HT-29 (cell line): ENCODE measurements at regions not wholly inside any gene's neighbourhood (a gene's known extent, or its start where the extent isn't known, plus 50 kb on each side); places are given as distances from the start of the nearest gene placed in this dataset.
"Not testable (repeated sequence)": the region's sequence is repeated elsewhere in the genome, so short reads cannot be mapped to it uniquely, and the experiment has no call there.

Experiments
- DNase-seq: peaks from one replicate; pipeline ENCODE4 v3.0.0-alpha.2; 2015; ENCODE audit warnings: low spot score

DNA sequence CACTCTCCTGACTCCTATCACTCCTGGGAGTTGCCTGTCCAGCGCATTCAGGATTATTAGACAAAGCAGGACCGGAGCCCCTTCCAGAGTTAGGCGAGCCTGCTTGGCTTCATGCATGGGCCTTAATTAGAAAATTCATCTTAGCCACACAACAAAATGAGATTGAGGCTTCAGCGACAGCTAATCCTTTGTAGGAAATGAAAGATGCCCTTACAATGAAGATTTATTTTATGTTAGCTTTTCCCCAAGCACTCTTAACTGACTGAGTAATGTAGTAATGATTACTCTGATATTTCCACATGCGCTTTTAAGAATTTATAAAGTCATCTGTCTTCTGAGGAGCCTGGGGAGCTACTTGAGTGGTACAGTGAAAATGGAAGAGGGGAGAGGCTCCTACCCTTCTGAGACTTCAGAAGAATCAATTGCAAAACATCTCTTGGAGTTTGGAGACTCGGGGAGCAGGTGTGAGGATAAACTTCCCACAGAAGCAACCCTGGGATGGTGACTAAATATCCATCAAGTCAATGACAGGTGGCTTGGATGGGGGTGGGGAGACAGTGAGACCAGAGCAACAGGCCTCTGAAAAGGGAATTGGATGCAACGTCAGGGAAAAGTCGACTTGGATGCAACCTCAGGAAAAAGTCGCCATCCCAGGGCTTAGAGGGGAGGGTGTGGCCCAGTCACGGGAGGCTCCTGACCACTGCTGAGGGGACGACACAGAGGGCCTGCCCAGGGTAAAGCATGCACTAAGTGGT is 434.5 kb upstream of the B3GAT1 start:
- no peak for DNase-seq

DNA sequence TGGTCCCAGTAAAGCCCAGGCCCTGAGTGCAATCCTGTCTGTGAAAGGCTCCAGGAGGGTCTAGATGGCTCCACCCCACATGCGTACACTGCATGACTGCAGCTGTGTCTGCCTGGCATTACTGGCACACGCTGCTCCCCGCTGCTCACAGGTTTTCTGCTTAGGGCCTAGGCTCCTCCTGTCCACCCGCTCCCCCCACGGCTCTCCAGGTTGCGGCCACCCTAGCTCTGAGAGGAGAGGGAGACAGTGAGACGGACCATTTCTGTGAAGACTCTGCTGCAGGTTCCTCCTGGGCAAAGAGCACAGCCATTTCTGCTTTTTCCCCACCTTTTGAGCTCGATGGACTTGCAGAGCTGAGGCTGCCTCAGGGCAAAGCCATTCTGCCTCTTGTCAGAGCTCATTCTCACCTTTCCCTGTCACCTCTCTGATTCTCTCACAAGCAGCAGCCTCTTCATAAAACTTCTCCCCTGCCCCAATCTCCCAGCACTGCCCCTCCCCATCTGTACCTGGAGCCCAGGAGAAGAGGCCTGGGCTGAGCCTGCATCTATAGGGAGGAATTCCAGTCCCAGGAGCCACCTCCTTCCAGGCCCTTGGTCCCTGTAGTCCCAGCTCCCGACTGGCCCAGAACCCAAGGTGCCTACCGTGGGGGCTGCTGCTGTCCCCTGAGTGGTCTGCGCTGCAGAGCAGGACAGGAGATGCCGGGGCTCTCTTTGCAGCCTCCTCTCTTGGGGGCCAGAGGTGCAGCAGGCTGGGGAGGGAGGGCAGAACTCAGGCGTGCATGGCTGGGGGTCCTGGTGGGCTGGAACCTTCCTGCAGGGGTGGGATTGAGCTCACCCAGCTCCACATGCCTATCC is 433.7 kb upstream of the B3GAT1 start:
- DNase-seq: no peak

DNA sequence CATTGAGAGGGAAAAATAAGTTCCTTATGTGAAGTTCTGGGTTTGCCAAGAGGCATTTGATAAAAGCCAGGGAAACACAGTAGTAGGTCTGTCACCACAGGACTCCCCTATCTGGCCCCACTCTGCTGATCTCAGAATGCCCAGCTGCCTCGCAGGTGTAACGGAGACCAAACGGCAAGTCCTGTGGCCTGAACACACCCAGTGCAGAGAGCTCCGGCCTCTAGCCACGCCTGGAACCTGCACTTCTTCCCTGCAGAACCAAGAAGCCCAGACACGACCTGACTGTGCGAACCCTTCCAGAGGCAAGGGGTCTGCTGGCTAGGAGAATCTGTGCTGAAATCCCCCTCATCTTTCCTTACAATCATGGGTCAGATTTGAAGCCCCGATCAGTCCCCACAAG is 432.8 kb upstream of the B3GAT1 start:
- no peak for DNase-seq

- no peak for DNase-seq
Observed at GRCh38 chr11:134843735-134844134, 431.7 kb upstream of the B3GAT1 start.

DNA sequence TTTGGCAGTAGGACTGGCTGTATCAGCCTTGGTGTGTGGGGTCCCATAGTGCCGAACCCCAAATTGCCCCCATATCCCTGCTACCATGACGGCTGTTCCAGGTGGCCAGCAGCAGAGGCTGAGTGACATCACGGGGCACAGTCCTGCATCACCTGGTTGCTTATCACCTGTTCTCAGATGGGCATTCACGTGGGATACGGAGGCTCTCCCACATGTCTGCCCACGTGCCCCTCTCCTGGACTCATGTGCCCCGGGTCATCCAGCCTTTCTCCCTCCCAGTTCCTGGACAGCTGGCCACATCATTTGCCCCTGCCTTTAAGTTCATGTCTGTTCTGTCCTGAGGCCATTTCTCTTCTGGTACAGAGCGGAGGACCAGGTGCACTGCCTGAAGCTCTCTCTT is 431.0 kb upstream of the B3GAT1 start:
- DNase-seq: no peak

GRCh38 chr11:134841972-134842371 is 429.9 kb upstream of the B3GAT1 start:
- no peak for DNase-seq

- DNase-seq: no peak
Observed at GRCh38 chr11:134841411-134841810, 429.4 kb upstream of the B3GAT1 start.

GRCh38 chr11:134840945-134841344 is 428.9 kb upstream of the B3GAT1 start:
- no peak for DNase-seq

DNA sequence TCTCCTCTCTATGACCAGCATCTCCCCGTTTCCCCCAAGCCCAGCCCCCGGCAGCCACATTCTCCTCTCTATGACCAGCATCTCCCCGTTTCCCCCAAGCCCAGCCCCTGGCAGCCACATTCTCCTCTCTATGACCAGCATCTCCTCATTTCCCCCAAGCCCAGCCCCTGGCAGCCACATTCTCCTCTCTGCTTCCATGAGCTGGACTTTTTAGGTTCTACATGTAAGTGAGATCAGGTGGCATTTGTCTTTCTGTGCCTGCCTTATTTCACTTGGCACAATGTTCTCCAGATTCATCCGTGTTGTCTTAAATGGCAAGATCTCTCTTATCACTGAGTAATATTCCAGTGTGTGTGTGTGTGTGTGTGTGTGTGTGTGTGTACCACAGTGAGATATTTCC is 428.1 kb upstream of the B3GAT1 start:
- DNase-seq: not testable (repeated sequence)

DNA sequence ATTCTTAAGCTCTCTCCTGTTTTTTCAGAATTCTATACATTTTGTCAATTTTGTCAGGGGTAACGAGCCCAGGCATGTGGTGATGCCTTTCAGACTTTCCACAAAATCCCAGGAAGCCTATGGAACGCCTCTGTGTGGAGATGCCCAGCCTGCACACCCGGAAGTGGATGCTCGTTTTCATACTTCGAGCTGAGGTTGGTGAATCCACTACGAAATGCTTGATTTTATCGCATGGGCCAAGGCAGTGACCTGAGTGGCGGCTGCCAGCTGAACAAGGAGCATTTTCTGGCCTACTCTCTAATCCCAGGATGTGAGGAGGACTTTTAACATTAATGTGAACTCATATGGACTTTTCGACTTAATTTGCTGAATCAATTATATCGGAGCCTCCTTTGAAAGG is 426.7 kb upstream of the B3GAT1 start:
- no peak for DNase-seq

GRCh38 chr11:134837887-134838232 is 425.8 kb upstream of the B3GAT1 start:
- DNase-seq: no peak

GRCh38 chr11:134837166-134837886 is 425.3 kb upstream of the B3GAT1 start:
- DNase-seq: no peak

GRCh38 chr11:134836561-134836960 is 424.5 kb upstream of the B3GAT1 start:
- no peak for DNase-seq

- no peak for DNase-seq
Observed at GRCh38 chr11:134835561-134835960, 423.5 kb upstream of the B3GAT1 start.

GRCh38 chr11:134830312-134830711 is 418.3 kb upstream of the B3GAT1 start:
- no peak for DNase-seq

GRCh38 chr11:134823970-134824369 is 411.9 kb upstream of the B3GAT1 start:
- no peak for DNase-seq

- DNase-seq: no peak
Observed at GRCh38 chr11:134822897-134823296, 410.9 kb upstream of the B3GAT1 start.

DNA sequence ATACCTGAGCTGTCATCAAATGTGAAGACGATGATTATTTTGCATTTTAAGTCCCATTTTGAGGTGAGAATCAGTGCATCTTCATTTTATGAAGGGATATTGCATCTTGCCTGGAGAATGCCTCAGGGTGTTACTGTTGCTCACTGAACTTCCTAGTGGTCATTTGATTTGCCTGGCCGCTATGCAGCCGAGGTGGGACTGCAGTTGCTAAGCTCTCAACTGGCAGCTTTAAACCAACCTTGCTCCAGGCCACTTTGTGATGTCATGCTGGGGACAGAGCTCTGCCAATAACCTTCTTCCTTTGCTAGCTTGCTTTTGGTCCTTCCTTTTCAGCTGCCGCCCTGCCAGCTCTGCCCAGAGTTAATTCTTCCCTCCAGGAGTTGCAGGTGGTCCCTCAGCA is 409.4 kb upstream of the B3GAT1 start:
- no peak for DNase-seq

DNA sequence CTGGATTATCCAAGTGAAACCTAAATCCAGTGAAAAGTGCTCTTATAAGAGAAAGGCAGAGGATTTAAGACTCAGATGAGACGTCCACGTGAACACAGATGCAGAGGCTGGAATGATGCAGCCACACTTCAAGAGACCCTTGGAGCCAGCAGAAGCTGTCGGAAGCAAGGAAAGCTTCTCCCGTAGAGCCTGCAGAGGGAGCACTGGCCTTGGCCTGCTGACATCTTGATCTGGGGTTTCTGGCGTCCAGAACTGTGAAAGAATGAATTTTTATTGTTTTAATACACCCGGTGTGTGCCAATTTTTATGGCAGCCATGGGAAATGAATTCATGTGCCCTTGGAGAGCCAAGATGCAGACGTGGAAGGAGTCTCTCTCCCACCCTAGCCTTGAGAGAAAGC is 407.0 kb upstream of the B3GAT1 start:
- no peak for DNase-seq

DNA sequence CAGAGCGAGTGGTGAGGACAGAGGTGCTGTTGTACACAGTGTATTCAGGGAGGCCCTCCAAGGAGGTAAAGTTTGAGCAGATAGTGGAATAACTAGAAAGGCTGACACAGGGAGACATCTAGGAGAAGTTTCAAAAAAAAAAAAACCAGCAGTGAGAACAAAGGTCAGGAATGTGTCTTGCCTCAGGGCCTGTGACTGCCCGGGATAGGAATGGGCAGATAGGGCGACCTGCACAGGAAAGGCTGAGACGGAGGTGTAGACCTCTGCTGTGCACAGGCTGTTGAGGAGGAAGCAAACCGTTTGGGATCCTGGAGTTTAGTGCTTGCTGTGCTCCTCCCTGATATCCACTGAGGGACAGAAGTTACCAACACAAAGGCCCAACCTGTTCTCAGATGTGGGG is 406.5 kb upstream of the B3GAT1 start:
- DNase-seq: no peak

- no peak for DNase-seq
Observed at GRCh38 chr11:134815404-134815803, 403.4 kb upstream of the B3GAT1 start.

DNA sequence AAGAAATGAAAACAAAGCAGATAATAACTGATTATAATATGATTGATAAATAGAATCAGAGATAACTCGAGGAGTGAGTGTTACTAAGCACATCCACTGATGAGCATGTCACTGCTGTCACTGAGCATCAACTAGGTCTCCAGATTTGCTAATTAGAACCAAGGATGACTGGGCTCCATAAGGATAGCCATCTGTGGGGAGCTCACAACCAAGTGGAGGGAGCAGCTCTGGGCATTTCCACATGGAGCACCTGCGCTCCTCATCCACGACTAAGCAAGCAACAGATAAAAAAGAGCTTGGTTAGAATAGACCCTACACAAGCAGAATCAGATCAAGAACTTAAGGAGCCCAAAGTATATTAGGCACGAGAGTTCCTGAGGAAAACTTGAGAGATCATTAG is 396.0 kb upstream of the B3GAT1 start:
- DNase-seq: no peak

- no peak for DNase-seq
Observed at GRCh38 chr11:134802598-134802997, 390.6 kb upstream of the B3GAT1 start.
